PC-3 (cell line): ENCODE measurements at regions not wholly inside any gene's neighbourhood (a gene's known extent, or its start where the extent isn't known, plus 50 kb on each side); places are given as distances from the start of the nearest gene placed in this dataset.

ENCODE experiments used
- ATAC-seq: fragments of 200-7000 bp; cut with Tn5 transposase; 2 replicates; pipeline ENCODE4 v1.9.1; 2020; ENCODE audit warnings: mild to moderate bottlenecking, moderate library complexity
- BruUV-seq: library from RNA; stranded (reverse); fragments of 400-500 nt; replicated peaks from 2 replicates; lab custom pipeline; 2021; lab: Mats Ljungman, UMichigan
- CTCF ChIA-PET: fragments of 300-600 bp; sonication (Branson Sonifier 250); formaldehyde crosslinking; loops from one replicate; lab custom pipeline; 2022; ENCODE audit warnings: antibody characterized with exemption; lab: Charles Lee
- POLR2A ChIA-PET: fragments of 300-600 bp; sonication (Branson Sonifier 250); formaldehyde crosslinking; loops from one replicate; lab custom pipeline; 2022; ENCODE audit warnings: antibody characterized with exemption; ENCODE audit not compliant: unreplicated experiment; lab: Charles Lee
- DNase-seq: peaks from one replicate; pipeline ENCODE4 v3.0.0-alpha.2; 2015
- H2AFZ ChIP-seq: fragments of 300-600 bp; sonication (generic); 2 replicates; pipeline ENCODE4 v1.6.0; 2016; ENCODE audit warnings: antibody characterized with exemption, low read length
- H3F3A ChIP-seq: fragments of 300-600 bp; sonication (generic); one replicate; pipeline ENCODE4 v1.6.0; 2017; ENCODE audit warnings: antibody characterized with exemption, low read length, control low read depth, mild to moderate bottlenecking; ENCODE audit not compliant: unreplicated experiment
- H3K27ac ChIP-seq: fragments of 300-600 bp; sonication (generic); 2 replicates; pipeline ENCODE4 v1.5.1; 2016; ENCODE audit warnings: mild to moderate bottlenecking, low read length
- H3K27me3 ChIP-seq: fragments of 300-600 bp; sonication (generic); 2 replicates; pipeline ENCODE4 v1.6.1; 2016; ENCODE audit warnings: low read length, mixed read lengths
- H3K36me3 ChIP-seq: fragments of 300-600 bp; sonication (generic); 2 replicates; pipeline ENCODE4 v1.6.1; 2016; ENCODE audit warnings: low read depth, mixed run types, low read length, mixed read lengths
- H3K4me1 ChIP-seq: fragments of 300-600 bp; sonication (generic); 2 replicates; pipeline ENCODE4 v1.5.1; 2016; ENCODE audit warnings: low read length; ENCODE audit not compliant: insufficient read depth
- H3K4me2 ChIP-seq: fragments of 300-600 bp; sonication (generic); 2 replicates; pipeline ENCODE4 v1.6.0; 2016; ENCODE audit warnings: low read length
- H3K4me3 ChIP-seq: fragments of 300-600 bp; sonication (generic); 2 replicates; pipeline ENCODE4 v1.5.1; 2016; ENCODE audit warnings: mild to moderate bottlenecking, low read length, mixed read lengths
- H3K79me2 ChIP-seq: fragments of 300-600 bp; sonication (generic); 2 replicates; pipeline ENCODE4 v1.6.1; 2017; ENCODE audit warnings: low read length, mixed read lengths
- H3K9ac ChIP-seq: fragments of 300-600 bp; sonication (generic); 2 replicates; pipeline ENCODE4 v1.6.0; 2016; ENCODE audit warnings: mild to moderate bottlenecking, low read length
- H3K9me2 ChIP-seq: fragments of 300-600 bp; sonication (generic); replicated peaks from 2 replicates; pipeline ENCODE4 v1.6.1; 2016; ENCODE audit warnings: mixed run types, low read length, mixed read lengths
- H3K9me3 ChIP-seq: fragments of 300-600 bp; sonication (generic); 2 replicates; pipeline ENCODE4 v1.6.1; 2016; ENCODE audit warnings: low read length, mixed read lengths
- H4K20me1 ChIP-seq: fragments of 300-600 bp; sonication (generic); 2 replicates; pipeline ENCODE4 v1.6.1; 2016; ENCODE audit warnings: low read length, mixed read lengths
- EZH2 ChIP-seq: fragments of 300-600 bp; sonication (generic); IDR thresholded peaks from one replicate; pipeline ENCODE4 v1.6.1; 2017; ENCODE audit warnings: antibody characterized with exemption, mild to moderate bottlenecking, low read length; ENCODE audit not compliant: unreplicated experiment
- EZH2phosphoT487 ChIP-seq: fragments of 300-600 bp; sonication (generic); IDR thresholded peaks from 2 replicates; pipeline ENCODE4 v1.6.1; 2018; ENCODE audit warnings: mild to moderate bottlenecking, antibody characterized with exemption, low read length, borderline replicate concordance
- intact Hi-C: fragments of 100-400 bp; cut with micrococcal nuclease; formaldehyde crosslinking; loops from 2 replicates; pipeline ENCODE4 v1.9.0; 2023
- TF ChIP-seq, protein P1 (sequence below): fragments of 300-600 bp; sonication (generic); conservative IDR thresholded peaks from 2 replicates; pipeline ENCODE4 v1.5.1; 2017; ENCODE audit warnings: antibody characterized with exemption, low read depth, mild to moderate bottlenecking, low read length

DNA sequence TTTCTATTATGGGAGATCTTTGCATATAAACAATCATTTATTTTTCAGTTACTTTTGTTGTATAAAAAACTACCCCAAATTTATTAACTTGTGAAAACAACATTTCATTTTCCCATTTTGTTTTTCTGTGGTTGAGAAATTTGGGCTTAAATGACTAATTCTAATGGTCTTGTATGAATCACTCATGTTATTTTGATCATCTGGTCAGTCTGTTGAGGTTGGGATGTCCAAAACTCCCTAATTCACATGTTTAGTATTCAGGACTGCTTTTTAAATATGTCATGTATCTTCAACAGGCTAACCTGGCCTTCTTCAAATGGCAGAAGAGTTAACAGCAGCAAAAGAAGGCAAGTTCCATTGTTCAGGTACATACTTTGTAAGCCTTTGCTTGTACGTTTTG is 788.1 kb downstream of the TRIB2 start:
- H3K27ac ChIP-seq: no peak overlapping the region
- H3K4me3 ChIP-seq: no peak overlapping the region
- no peak overlapping the region for H2AFZ ChIP-seq
- H3K9ac ChIP-seq: no peak overlapping the region
- no peaks in the 10 kb centered on the region for H4K20me1 ChIP-seq
- ChIA-PET POLR2A (no interaction called here), CTCF (no interaction called here)
- no peaks in the 10 kb centered on the region for H3K27me3 ChIP-seq
- no TSS peak for BruUV-seq
- ATAC-seq: no peak
- H3K9me3 ChIP-seq: no peaks in the 10 kb centered on the region
- H3F3A ChIP-seq: no peaks in the 10 kb centered on the region
- intact Hi-C loops: no loop called here
- no peak overlapping the region for H3K4me2 ChIP-seq
- H3K9me2 ChIP-seq: no peaks in the 10 kb centered on the region
- TF ChIP-seq EZH2 (no peak), EZH2phosphoT487 (no peak)
- TF ChIP-seq, protein P1, sequence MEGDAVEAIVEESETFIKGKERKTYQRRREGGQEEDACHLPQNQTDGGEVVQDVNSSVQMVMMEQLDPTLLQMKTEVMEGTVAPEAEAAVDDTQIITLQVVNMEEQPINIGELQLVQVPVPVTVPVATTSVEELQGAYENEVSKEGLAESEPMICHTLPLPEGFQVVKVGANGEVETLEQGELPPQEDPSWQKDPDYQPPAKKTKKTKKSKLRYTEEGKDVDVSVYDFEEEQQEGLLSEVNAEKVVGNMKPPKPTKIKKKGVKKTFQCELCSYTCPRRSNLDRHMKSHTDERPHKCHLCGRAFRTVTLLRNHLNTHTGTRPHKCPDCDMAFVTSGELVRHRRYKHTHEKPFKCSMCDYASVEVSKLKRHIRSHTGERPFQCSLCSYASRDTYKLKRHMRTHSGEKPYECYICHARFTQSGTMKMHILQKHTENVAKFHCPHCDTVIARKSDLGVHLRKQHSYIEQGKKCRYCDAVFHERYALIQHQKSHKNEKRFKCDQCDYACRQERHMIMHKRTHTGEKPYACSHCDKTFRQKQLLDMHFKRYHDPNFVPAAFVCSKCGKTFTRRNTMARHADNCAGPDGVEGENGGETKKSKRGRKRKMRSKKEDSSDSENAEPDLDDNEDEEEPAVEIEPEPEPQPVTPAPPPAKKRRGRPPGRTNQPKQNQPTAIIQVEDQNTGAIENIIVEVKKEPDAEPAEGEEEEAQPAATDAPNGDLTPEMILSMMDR: no peak
- no peak for DNase-seq
- H3K36me3 ChIP-seq: no peaks in the 10 kb centered on the region
- H3K79me2 ChIP-seq: no peaks in the 10 kb centered on the region
- no peaks in the 10 kb centered on the region for H3K4me1 ChIP-seq

DNA sequence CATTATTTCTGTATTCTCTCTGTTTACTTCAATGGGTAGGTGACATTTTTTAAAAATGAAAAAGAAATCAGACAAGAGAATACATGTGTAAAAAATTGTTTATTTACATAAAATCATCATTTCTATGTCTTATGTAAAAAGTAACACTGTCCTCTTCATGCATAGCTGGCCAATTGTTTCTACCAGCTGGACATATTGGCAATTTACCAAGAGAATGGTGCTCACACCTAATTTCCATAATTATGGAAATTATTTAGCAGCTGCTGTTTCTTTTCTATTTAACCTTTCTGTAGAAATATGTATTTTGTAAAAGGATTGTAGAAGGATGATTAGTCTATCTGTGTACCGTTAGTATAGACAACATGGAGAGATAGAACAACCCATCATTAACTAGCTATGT is 791.9 kb downstream of the TRIB2 start:
- Histone ChIP-seq H3K9me3 (no peaks in the 10 kb centered on the region), H3K79me2 (no peaks in the 10 kb centered on the region), H3K27ac (no peak overlapping the region), H3K9me2 (no peaks in the 10 kb centered on the region), H3K4me2 (no peak overlapping the region), H4K20me1 (no peaks in the 10 kb centered on the region), H3K27me3 (no peaks in the 10 kb centered on the region), H2AFZ (no peak overlapping the region), H3K4me1 (no peaks in the 10 kb centered on the region), H3F3A (no peaks in the 10 kb centered on the region), H3K4me3 (no peak overlapping the region), H3K36me3 (no peaks in the 10 kb centered on the region), H3K9ac (no peak overlapping the region)
- no peak for DNase-seq
- ChIA-PET CTCF (no interaction called here), POLR2A (no interaction called here)
- TF ChIP-seq EZH2phosphoT487 (no peak), EZH2 (no peak)
- no TSS peak for BruUV-seq
- intact Hi-C loops: no loop called here
- ATAC-seq: no peak

DNA sequence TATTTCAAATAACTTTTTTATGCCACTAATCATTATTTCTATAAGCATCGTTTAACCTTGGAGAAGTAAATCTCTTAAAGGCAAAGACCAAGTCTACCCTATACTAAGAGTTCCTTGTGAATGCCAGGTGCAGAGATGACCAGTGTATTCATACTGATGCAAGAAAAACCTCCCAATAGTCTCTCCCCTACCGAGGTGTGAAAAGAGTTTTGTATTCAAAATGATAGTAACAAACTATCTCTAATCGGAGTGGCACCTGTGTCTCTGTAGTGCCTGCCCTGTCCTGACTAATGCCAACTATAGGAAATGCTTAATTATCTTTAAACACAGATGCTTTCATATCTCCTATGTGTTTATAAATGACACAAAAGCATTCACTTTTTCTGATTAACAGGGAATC is 798.5 kb downstream of the TRIB2 start:
- Histone ChIP-seq H3K27ac (no peak overlapping the region), H3K9me3 (no peaks in the 10 kb centered on the region), H4K20me1 (no peaks in the 10 kb centered on the region), H3K79me2 (no peaks in the 10 kb centered on the region), H3K4me1 (no peaks in the 10 kb centered on the region), H3K36me3 (no peaks in the 10 kb centered on the region), H3K9ac (no peak overlapping the region), H3K4me2 (no peak overlapping the region), H3K9me2 (no peaks in the 10 kb centered on the region), H3K27me3 (no peaks in the 10 kb centered on the region), H3F3A (no peaks in the 10 kb centered on the region), H2AFZ (no peak overlapping the region), H3K4me3 (no peak overlapping the region)
- TF ChIP-seq EZH2phosphoT487 (no peak), EZH2 (no peak)
- TF ChIP-seq, protein P1: no peak
- BruUV-seq: no TSS peak
- CTCF ChIA-PET: no interaction called here
- DNase-seq: no peak
- POLR2A ChIA-PET: no interaction called here
- intact Hi-C loops: no loop called here
- no peak for ATAC-seq
